ENCODE measurements at regions not wholly inside any gene's neighbourhood (a gene's known extent, or its start where the extent isn't known, plus 50 kb on each side); places are given as distances from the start of the nearest gene placed in this dataset.
A peak's percentile ranks its signal among the peaks of the same experiment; 100 is the strongest.

DNA sequence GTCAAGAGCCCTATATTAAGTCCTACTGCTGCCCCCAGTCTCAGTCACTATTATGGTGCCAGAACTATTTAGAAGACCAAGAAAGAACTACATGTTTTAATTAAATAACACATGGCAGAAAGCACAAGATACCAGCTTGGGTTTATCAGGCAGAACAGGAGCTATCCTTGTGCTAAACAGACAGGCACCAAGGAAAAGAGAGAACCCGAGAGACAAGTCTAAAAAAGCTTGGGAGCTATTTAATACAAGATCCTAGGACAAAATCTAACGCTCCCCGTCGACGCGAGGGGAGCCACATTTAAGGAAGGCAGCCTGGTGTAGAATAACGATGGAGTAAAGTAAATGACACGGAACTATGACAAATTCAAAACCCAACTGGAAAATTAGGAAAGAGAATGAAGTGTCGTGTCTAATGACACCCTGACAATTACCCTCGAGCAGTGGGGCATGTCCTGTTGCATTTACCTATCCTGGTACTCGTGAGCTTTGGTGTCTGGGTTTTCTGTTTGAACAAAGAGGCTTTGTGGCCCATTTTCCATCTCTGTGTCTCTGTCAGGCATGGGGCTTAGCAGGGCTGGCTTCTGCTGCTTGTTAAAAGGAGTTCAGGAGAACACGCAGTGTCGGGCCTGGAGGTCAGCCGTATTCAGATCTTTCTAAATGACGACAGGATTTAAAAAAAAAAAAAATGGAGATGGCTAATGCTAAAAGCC, 140.6 kb downstream of the ETNK1 start:
- ATAC-seq (peak; percentile 46; the same call in 2 of the 3 replicates), DNase-seq (ENCODE audit: low spot score) (no peak)
- no peaks in the 10 kb centered on the region for H3F3A ChIP-seq (replicated peaks; ENCODE audit: low read depth)
- H3K4me1 Mint-ChIP-seq, result peaks cover 11% of the 10 kb centered on the region; the same call in 2 of the 3 replicates
- no peaks in the 10 kb centered on the region for H3K36me3 Mint-ChIP-seq (ENCODE audit: low read depth)
- no peaks in the 10 kb centered on the region for H3K79me2 ChIP-seq (replicated peaks; ENCODE audit: insufficient read depth)
- H2AFZ ChIP-seq, result no peak overlapping the region
- no peak overlapping the region for H3K4me3 Mint-ChIP-seq
- H3K27me3 ChIP-seq (ENCODE audit: insufficient read depth), result no peaks in the 10 kb centered on the region
- no peak overlapping the region for H3K4me3 ChIP-seq
- no peaks in the 10 kb centered on the region for H4K20me1 ChIP-seq (replicated peaks; ENCODE audit: insufficient read depth)
- 0 out of 2 replicates have a peak, but pooled peaks cover 4% of the 10 kb centered on the region for H3K4me1 ChIP-seq (ENCODE audit: insufficient read depth)
- H3K27ac ChIP-seq (ENCODE audit: low read depth), result no peak overlapping the region
- H3K4me2 ChIP-seq, result no peak overlapping the region
- TF ChIP-seq EZH2phosphoT487 (IDR thresholded peaks at IDR 0.05; ENCODE audit: unreplicated experiment) (no peak), EZH2 (IDR thresholded peaks at IDR 0.05; ENCODE audit: low read depth, unreplicated experiment) (no peak), CTCF (conservative IDR thresholded peaks at IDR 0.05; ENCODE audit: low read depth in 2 of 2) (no peak), STAT1 (IDR thresholded peaks at IDR 0.05; ENCODE audit: unreplicated experiment) (no peak), POLR2AphosphoS5 (IDR thresholded peaks at IDR 0.05; ENCODE audit: low read depth) (no peak)
- H3K9me3 Mint-ChIP-seq, result no peaks in the 10 kb centered on the region
- H3K27ac Mint-ChIP-seq, result no peak overlapping the region
- H3K9me2 ChIP-seq (ENCODE audit: insufficient read depth), result no peaks in the 10 kb centered on the region; the same call in 1 of the 2 replicates
- no peaks in the 10 kb centered on the region for H3K36me3 ChIP-seq (ENCODE audit: insufficient read depth)
- peaks cover 4% of the 10 kb centered on the region for H3K27me3 Mint-ChIP-seq (ENCODE audit: insufficient read depth, low read depth, poor library complexity)

- Histone ChIP-seq H3F3A (replicated peaks; ENCODE audit: low read depth) (no peaks in the 10 kb centered on the region), H2AFZ (no peak overlapping the region), H4K20me1 (replicated peaks; ENCODE audit: insufficient read depth) (no peaks in the 10 kb centered on the region), H3K36me3 (ENCODE audit: insufficient read depth) (no peaks in the 10 kb centered on the region), H3K9me2 (ENCODE audit: insufficient read depth) (peaks cover 3% of the 10 kb centered on the region), H3K4me1 (ENCODE audit: insufficient read depth) (0 out of 2 replicates have a peak, but pooled peaks cover 4% of the 10 kb centered on the region), H3K27ac (ENCODE audit: low read depth) (no peak overlapping the region), H3K4me3 (no peak overlapping the region), H3K27me3 (ENCODE audit: insufficient read depth) (no peaks in the 10 kb centered on the region), H3K4me2 (no peak overlapping the region), H3K79me2 (replicated peaks; ENCODE audit: insufficient read depth) (no peaks in the 10 kb centered on the region)
- Mint-ChIP-seq H3K36me3 (ENCODE audit: low read depth) (no peaks in the 10 kb centered on the region), H3K4me3 (no peak overlapping the region), H3K27me3 (ENCODE audit: insufficient read depth, low read depth, poor library complexity) (peaks cover 4% of the 10 kb centered on the region), H3K4me1 (peaks cover 11% of the 10 kb centered on the region; the same call in 2 of the 3 replicates), H3K9me3 (no peaks in the 10 kb centered on the region), H3K27ac (no peak overlapping the region)
- no peak for ATAC-seq
- DNase-seq (ENCODE audit: low spot score), result no peak
- TF ChIP-seq, protein P1, sequence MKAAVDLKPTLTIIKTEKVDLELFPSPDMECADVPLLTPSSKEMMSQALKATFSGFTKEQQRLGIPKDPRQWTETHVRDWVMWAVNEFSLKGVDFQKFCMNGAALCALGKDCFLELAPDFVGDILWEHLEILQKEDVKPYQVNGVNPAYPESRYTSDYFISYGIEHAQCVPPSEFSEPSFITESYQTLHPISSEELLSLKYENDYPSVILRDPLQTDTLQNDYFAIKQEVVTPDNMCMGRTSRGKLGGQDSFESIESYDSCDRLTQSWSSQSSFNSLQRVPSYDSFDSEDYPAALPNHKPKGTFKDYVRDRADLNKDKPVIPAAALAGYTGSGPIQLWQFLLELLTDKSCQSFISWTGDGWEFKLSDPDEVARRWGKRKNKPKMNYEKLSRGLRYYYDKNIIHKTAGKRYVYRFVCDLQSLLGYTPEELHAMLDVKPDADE (IDR thresholded peaks at IDR 0.05), result no peak
- no peak for TF ChIP-seq ZNF331 (CRISPR knock-in tag; IDR thresholded peaks at IDR 0.05; ENCODE audit: low read depth)
- no peak for TF ChIP-seq NANOG (IDR thresholded peaks at IDR 0.05; ENCODE audit: borderline replicate concordance)
- no peak for TF ChIP-seq REST (IDR thresholded peaks at IDR 0.05; ENCODE audit: unreplicated experiment)
- TF ChIP-seq CTCF (conservative IDR thresholded peaks at IDR 0.05; ENCODE audit: low read depth in 2 of 2), result no peak
- TF ChIP-seq POLR2AphosphoS5 (IDR thresholded peaks at IDR 0.05; ENCODE audit: low read depth), result no peak
- TF ChIP-seq STAT1 (IDR thresholded peaks at IDR 0.05; ENCODE audit: unreplicated experiment), result no peak
Measured at GRCh38 chr12:22766911-22767420, 142.0 kb downstream of the ETNK1 start.

Measured in GM23338 (cell line).